Activated T-helper 17 cell treated with anti-CD3 and anti-CD28 coated beads, Interleukin-2, amount 50 U/mL, for 72 hours (primary cell): ENCODE measurements at regions not wholly inside any gene's neighbourhood (a gene's known extent, or its start where the extent isn't known, plus 50 kb on each side); places are given as distances from the start of the nearest gene placed in this dataset.
"Not testable (repeated sequence)": the region's sequence is repeated elsewhere in the genome, so short reads cannot be mapped to it uniquely, and the experiment has no call there.

Experiments
- ATAC-seq: fragments of 150-1000 bp; cut with Tn5 transposase; replicated peaks from 2 replicates; pipeline ENCODE4 v1.10.0; 2021; ENCODE audit warnings: mild to moderate bottlenecking, moderate library complexity
- H3K27ac Mint-ChIP-seq: one replicate; pipeline ENCODE4 v1.8.0; 2022; ENCODE audit warnings: mixed read lengths
- H3K27me3 Mint-ChIP-seq: one replicate; pipeline ENCODE4 v1.8.0; 2022; ENCODE audit warnings: mixed read lengths
- H3K36me3 Mint-ChIP-seq: one replicate; pipeline ENCODE4 v1.8.0; 2022; ENCODE audit warnings: low read depth, mild to moderate bottlenecking, mixed read lengths
- H3K4me1 Mint-ChIP-seq: one replicate; pipeline ENCODE4 v1.8.0; 2022; ENCODE audit warnings: mixed read lengths
- H3K4me3 Mint-ChIP-seq: one replicate; pipeline ENCODE4 v1.8.0; 2022; ENCODE audit warnings: mild to moderate bottlenecking, mixed read lengths
- H3K9me3 Mint-ChIP-seq: one replicate; pipeline ENCODE4 v1.8.0; 2022; ENCODE audit warnings: mixed read lengths

DNA sequence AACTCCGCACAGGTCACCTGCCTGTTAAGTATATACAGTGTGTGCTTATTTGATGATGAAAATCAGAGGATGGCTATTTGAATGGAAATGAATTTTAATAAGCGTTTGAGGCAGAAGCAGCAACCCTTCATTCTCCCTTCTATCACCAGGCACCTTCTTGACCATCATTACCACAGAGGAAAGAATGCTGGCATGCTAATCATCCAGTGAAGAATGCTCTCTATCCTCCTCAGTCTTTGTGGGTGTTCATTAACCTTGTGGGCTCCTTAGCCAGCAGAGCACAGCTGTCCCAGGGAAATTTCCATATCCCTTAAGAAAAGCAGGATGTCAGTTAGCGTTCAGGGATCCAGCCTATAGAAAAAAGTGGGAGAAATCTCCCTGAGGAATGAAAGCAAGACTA is 428.0 kb upstream of the CAMK1G start:
- Mint-ChIP-seq H3K9me3 (peaks cover 5% of the 10 kb centered on the region), H3K27me3 (peaks cover 5% of the 10 kb centered on the region), H3K36me3 (no peaks in the 10 kb centered on the region), H3K4me1 (no peaks in the 10 kb centered on the region), H3K27ac (no peak overlapping the region), H3K4me3 (no peak overlapping the region)
- no peak for ATAC-seq

DNA sequence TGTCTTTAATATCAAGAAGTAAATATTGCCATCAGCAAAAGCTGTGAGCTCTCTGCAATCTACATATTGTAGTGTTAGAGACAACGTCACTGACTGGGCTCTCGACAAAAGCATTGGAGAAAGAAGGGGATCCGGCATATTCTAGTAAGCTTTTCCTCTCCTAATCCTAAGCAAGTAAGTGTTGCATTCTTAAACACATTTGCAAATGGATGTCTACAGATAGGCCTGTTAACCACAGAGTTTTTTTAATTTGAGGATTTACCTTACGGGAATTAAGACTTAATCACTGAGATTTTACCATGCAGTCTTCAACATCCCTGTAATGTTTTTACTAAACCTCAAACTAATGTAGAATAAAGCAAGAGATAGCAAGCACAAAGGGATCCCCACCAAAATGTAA is 426.5 kb upstream of the CAMK1G start:
- no peak overlapping the region for H3K27ac Mint-ChIP-seq
- no peaks in the 10 kb centered on the region for H3K36me3 Mint-ChIP-seq
- H3K9me3 Mint-ChIP-seq: no peaks in the 10 kb centered on the region
- no peaks in the 10 kb centered on the region for H3K27me3 Mint-ChIP-seq
- no peak overlapping the region for H3K4me3 Mint-ChIP-seq
- H3K4me1 Mint-ChIP-seq: no peaks in the 10 kb centered on the region
- ATAC-seq: no peak

DNA sequence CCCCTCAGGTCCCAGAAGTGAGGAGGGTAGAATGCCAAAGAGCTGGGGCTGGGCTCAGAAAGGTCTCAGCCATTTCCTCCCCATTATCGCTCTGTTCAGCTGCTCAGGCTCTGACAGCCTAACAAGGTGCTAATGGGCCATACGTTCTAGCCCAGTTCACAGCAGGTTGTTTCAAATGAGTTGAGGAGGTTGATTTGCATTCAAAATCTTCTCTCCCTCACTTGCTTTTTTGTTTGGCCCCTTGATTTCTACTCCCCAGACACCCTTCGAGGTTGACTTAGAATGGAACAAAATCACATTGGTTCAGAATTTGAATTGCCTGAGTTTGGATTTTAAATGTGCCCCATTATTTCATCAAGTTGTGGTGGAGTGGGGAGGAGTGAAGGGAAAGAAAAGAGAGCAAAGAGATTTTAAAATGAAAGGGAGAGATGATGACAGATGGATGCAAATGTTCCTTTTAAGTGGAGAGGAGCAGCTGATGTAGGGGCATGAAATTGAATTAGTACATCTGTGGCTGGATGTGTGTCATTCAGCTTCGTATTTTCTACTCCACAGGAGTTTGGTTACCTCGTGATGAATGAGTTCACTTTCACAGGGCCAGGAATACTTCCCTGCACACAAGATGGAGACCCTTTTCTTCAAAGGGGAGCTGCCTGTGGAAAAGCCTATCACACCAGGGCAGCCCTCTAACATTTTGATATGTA is 425.8 kb upstream of the CAMK1G start:
- H3K4me3 Mint-ChIP-seq: no peak overlapping the region
- no peaks in the 10 kb centered on the region for H3K36me3 Mint-ChIP-seq
- no peaks in the 10 kb centered on the region for H3K9me3 Mint-ChIP-seq
- no peak overlapping the region for H3K27ac Mint-ChIP-seq
- H3K4me1 Mint-ChIP-seq: no peaks in the 10 kb centered on the region
- no peak for ATAC-seq
- H3K27me3 Mint-ChIP-seq: peaks cover 4% of the 10 kb centered on the region

DNA sequence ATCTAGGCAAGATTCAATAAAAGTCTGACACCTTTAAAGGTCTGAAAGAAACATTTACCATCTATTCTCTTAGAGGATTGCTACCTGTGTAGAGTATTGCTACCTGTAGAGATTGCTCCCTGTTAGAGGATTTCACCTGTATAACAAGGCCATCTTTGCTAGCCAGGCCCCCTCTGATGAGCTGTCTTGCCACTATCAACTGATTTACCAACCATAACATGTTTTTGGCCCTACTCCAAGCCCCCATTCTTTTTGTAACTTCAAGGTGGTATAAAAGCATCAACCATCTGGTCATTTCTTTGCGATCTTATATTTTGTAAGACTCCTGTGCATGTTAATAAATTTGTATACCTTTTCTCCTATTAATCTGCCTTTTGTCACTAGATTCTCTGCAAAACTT is 424.7 kb upstream of the CAMK1G start:
- H3K9me3 Mint-ChIP-seq: no peaks in the 10 kb centered on the region
- H3K27me3 Mint-ChIP-seq: peaks cover 4% of the 10 kb centered on the region
- no peak for ATAC-seq
- no peak overlapping the region for H3K27ac Mint-ChIP-seq
- no peaks in the 10 kb centered on the region for H3K36me3 Mint-ChIP-seq
- H3K4me1 Mint-ChIP-seq: no peaks in the 10 kb centered on the region
- H3K4me3 Mint-ChIP-seq: no peak overlapping the region

DNA sequence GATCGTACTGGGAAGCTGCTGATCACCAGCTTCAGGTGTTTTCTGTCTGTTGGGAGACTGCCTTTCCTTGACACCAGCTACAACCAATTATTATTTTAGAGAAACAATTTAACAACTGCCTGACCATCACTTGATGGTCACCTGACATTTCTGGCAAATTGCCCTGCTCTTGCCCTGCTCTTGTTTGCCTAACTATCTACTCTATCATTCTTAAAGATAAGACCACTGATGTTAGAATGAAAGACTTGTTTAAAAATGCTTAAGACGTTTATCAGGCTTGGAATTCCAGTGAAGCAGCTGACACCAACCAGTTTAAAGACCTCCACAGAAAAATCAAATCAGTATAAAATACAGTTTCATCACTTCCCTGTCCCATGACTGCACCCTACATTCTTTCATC is 423.3 kb upstream of the CAMK1G start:
- Mint-ChIP-seq H3K36me3 (no peaks in the 10 kb centered on the region), H3K9me3 (no peaks in the 10 kb centered on the region), H3K27ac (no peak overlapping the region), H3K27me3 (peaks cover 4% of the 10 kb centered on the region), H3K4me1 (no peaks in the 10 kb centered on the region), H3K4me3 (no peak overlapping the region)
- no peak for ATAC-seq

DNA sequence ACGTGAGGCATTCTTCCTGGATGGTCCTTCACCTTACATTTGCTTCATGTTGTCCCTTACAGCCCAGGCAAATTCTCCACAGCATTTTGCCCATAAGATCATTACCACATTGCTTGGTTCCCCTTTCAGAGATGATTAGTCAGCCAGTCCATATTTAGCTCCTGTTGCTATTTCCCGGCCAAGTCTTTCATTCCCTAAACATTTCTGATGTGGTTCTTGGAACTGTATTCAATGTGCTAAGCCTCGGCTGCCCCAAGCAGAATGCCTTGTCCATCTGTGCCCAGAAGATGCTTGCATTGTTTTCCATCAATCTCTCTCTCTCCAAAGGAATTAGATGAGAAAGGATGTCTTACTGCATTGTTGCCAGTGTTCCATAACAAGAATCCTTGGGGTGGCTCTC is 420.9 kb upstream of the CAMK1G start:
- peaks cover 4% of the 10 kb centered on the region for H3K27me3 Mint-ChIP-seq
- no peak overlapping the region for H3K4me3 Mint-ChIP-seq
- no peak overlapping the region for H3K27ac Mint-ChIP-seq
- no peak for ATAC-seq
- H3K4me1 Mint-ChIP-seq: no peaks in the 10 kb centered on the region
- H3K36me3 Mint-ChIP-seq: no peaks in the 10 kb centered on the region
- no peaks in the 10 kb centered on the region for H3K9me3 Mint-ChIP-seq

DNA sequence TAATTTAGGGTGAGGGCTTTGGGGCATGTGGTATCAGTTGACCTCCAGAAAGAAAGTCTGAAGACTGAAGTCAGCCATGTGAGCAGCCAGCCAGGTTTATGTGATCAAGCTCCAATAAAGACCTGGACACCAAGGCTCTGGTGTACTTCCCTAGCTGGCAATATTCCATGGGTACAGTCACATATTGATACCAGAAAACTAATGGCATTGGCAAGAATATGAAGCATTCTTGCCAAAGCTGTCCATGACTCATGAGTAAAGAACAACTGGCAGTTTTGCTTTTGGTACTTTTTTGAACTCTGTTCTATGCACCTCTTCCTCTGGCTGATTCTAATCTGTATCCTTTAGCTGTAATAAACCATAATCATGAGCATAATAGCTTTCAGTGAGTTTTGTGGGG is 415.3 kb upstream of the CAMK1G start:
- Mint-ChIP-seq H3K36me3 (no peaks in the 10 kb centered on the region), H3K4me1 (no peaks in the 10 kb centered on the region), H3K27me3 (peaks cover 6% of the 10 kb centered on the region), H3K9me3 (no peaks in the 10 kb centered on the region), H3K4me3 (no peak overlapping the region), H3K27ac (no peak overlapping the region)
- ATAC-seq: no peak

DNA sequence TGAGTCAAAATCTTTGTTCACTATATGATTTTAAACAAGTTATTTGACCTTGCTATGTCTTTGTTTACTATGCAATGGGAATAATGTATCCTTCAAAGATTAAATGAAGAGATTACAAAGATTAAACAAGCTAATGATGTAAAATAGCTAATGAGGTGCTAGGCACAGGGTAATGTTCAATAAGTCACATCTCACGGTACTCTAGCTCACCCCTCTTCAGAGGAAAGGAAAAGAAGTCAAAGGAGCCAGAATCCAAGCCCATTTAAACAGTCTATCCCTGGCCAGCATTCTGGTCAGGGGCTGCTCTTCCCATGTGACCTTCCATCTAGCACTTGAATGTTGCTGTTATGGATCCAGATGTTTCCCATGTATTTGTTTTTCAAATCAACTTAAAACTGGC is 412.4 kb upstream of the CAMK1G start:
- H3K36me3 Mint-ChIP-seq: no peaks in the 10 kb centered on the region
- no peaks in the 10 kb centered on the region for H3K4me1 Mint-ChIP-seq
- no peak overlapping the region for H3K4me3 Mint-ChIP-seq
- peaks cover 9% of the 10 kb centered on the region for H3K27me3 Mint-ChIP-seq
- no peak overlapping the region for H3K27ac Mint-ChIP-seq
- ATAC-seq: no peak
- no peaks in the 10 kb centered on the region for H3K9me3 Mint-ChIP-seq

DNA sequence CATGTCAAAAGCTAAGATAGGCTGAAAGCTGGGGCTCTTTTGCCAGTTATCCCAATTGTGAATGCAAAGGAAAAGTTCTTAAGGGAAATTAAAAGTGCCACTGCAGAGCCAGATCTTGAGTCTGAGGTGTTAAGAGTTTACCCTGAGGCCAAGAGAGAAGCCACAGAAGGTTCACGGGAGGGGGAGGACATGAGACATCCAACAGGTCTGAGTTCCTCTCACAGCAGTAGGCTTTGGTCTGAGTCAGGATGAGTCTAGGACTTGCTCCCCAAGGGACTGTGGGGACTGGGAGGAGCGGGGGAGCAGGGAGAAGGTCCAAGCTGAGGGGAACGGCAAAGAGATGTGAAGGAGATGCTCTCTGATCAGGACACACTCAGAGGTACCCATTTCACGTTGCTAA is 411.2 kb upstream of the CAMK1G start:
- H3K27me3 Mint-ChIP-seq: peaks cover 13% of the 10 kb centered on the region
- no peaks in the 10 kb centered on the region for H3K36me3 Mint-ChIP-seq
- H3K4me3 Mint-ChIP-seq: no peak overlapping the region
- no peak overlapping the region for H3K27ac Mint-ChIP-seq
- no peaks in the 10 kb centered on the region for H3K9me3 Mint-ChIP-seq
- no peak for ATAC-seq
- no peaks in the 10 kb centered on the region for H3K4me1 Mint-ChIP-seq

DNA sequence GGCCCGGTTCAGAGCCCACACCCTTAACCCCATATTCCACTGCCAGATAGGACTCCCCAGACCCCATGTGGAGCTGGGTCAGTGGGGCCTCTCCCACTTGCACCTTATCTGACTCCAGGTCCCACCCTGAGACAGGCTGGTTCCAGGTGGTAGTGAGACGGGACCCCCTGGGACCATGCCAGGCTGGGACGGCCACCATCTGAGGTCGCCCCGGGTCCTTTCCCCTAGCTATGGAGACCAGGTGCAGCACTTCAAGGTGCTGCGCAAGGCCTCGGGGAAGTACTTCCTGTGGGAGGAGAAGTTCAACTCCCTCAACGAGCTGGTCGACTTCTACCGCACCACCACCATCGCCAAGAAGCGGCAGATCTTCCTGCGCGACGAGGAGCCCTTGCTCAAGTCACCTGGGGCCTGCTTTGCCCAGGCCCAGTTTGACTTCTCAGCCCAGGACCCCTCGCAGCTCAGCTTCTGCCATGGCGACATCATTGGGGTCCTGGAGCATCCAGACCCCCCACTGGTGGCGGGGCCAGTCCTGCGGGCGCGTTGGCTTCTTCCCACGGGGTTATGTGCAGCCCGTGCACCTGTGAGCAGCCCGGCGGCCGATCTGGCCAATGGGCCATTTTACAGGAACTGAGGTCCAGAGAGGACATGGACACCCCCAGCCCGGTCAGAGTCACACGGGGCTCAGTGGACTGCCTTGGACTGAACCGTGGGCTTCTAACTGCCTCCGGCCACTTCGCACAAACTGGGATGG is 410.5 kb upstream of the CAMK1G start:
- H3K9me3 Mint-ChIP-seq, H3K36me3 Mint-ChIP-seq, H3K4me3 Mint-ChIP-seq, H3K4me1 Mint-ChIP-seq, ATAC-seq, H3K27ac Mint-ChIP-seq: not testable (repeated sequence)
- H3K27me3 Mint-ChIP-seq: peaks cover 13% of the 10 kb centered on the region

DNA sequence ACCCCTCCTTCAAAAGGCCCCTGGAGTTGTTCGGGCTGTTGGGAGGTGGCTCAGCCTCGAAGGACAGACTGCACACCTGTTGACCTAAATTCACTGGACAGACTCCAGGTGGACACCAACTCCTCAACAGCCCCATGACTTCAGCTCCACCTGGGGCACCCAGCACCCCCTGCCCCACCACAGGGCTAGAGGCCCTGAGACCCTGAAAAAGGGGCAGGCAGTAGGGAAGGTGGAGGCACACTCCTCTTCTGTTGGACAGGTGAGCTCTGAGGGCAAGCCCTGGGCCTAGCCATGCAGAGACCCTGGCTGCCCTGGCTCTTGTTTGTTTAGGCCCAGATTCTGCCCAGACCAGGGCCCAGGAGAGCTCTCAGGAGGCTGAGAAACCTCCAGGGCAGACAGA is 409.7 kb upstream of the CAMK1G start:
- not testable (repeated sequence) for H3K36me3 Mint-ChIP-seq, H3K27ac Mint-ChIP-seq, H3K9me3 Mint-ChIP-seq, ATAC-seq, H3K4me1 Mint-ChIP-seq, H3K4me3 Mint-ChIP-seq
- H3K27me3 Mint-ChIP-seq: peaks cover 13% of the 10 kb centered on the region

DNA sequence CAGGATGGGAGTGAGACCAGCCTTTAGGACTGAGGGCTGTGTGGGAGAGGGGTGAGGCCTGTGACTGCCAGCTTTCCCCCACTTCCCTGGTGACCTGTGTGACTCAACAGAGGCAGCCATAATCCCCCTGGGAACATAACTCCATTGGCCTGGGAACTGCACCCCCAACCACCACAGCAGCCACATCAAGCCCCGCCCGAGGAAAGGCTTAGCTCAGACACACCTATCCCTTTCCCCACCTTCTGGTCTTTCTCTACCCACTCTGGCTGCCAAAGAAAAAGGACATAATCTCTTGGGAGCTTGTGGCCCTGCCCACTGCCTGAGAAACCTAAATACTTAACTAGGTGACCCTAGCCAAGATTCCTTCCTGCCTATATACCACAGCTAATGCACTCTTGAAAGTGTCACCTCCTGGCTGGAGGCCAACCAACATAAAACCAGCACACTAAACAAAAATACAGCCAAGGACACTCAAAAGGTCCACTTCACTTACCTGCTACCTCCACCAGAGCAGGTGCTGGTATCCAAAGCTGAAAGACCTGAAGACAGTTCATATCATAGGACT is 406.6 kb upstream of the CAMK1G start:
- Mint-ChIP-seq H3K27ac (no peak overlapping the region), H3K36me3 (no peaks in the 10 kb centered on the region), H3K9me3 (peaks cover 7% of the 10 kb centered on the region), H3K4me1 (no peaks in the 10 kb centered on the region), H3K4me3 (no peak overlapping the region), H3K27me3 (peaks cover 7% of the 10 kb centered on the region)
- ATAC-seq: no peak

DNA sequence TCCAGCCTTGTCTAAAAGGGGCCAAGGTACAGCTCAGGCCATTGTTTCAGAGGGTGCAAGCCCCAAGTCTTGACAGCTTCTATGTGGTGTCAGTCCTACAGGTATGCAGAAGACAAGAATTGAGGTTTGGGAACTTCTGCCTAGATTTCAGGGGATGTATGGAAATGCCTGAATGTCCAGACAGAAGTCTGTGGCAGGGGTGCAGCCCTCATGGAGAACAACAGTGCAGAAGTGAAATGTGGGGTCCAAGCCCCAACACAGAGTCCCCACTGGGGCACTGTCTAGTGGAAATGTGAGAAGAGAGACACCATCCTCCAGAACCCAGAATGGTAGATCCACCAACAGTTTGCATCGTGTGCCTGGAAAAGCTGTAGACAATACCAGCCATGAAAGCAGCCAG is 400.3 kb upstream of the CAMK1G start:
- H3K36me3 Mint-ChIP-seq: no peaks in the 10 kb centered on the region
- no peaks in the 10 kb centered on the region for H3K4me1 Mint-ChIP-seq
- peaks cover 7% of the 10 kb centered on the region for H3K9me3 Mint-ChIP-seq
- ATAC-seq: no peak
- H3K27ac Mint-ChIP-seq: no peak overlapping the region
- H3K4me3 Mint-ChIP-seq: no peak overlapping the region
- peaks cover 3% of the 10 kb centered on the region for H3K27me3 Mint-ChIP-seq

DNA sequence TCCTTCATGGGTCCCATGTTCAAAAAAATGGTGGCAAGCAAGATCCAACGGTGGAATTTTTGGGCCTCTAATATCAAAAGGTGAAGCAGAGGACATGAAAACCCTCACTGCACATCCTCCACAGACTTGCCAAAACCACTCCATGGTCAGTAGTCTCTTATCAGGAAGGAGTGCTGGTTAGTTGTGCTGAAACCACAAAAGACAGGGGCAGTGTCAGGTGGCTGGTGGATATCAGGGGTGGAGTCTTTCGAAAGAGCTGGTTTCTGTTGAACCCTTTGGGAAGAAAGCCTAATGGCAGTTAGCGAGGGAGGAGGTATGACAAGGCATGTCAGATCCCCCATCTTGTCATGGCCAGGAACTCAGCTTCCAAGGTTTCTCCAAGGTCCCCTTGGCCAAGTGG is 395.9 kb upstream of the CAMK1G start:
- Mint-ChIP-seq H3K4me1 (no peaks in the 10 kb centered on the region), H3K36me3 (no peaks in the 10 kb centered on the region), H3K4me3 (no peak overlapping the region), H3K9me3 (no peaks in the 10 kb centered on the region), H3K27me3 (peaks cover 7% of the 10 kb centered on the region), H3K27ac (no peak overlapping the region)
- ATAC-seq: no peak

DNA sequence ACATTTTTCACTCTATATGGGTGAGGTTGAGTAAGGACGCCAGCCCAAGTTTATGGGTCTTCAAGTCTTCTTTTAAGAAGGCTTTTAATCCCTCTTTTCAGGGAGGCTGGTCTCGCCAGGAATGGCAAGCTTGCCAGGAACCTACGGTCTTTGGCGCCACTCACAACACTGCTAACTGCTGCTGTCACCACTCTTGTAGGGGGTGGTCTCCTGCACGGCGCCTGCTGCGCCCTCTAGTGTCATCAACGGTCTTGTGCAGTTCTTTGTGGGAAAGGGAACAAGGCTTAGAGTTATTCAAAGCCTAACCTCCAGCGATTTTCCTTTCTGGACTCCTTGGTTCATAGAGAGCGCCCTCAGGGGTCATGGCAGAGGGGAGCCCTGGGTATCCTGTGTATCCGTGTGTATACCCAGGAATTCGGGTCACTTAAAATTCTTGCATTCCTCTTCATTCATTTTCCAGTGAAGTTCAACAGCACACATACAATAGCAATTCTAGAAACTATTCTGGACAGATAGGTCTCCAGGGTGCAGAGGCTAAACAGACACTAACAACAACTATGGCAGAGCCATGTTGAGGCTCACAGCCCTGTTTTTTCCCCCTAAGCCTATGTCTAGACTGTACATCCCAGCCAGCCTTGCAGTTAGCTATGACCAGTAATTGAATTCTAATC is 392.8 kb upstream of the CAMK1G start:
- no peak for ATAC-seq
- peaks cover 4% of the 10 kb centered on the region for H3K27me3 Mint-ChIP-seq
- no peaks in the 10 kb centered on the region for H3K4me1 Mint-ChIP-seq
- H3K4me3 Mint-ChIP-seq: no peak overlapping the region
- no peaks in the 10 kb centered on the region for H3K36me3 Mint-ChIP-seq
- H3K9me3 Mint-ChIP-seq: peaks cover under 1% of the 10 kb centered on the region
- H3K27ac Mint-ChIP-seq: no peak overlapping the region
